ENCODE measurements at regions not wholly inside any gene's neighbourhood (a gene's known extent, or its start where the extent isn't known, plus 50 kb on each side); places are given as distances from the start of the nearest gene placed in this dataset.
"Not testable (repeated sequence)": the region's sequence is repeated elsewhere in the genome, so short reads cannot be mapped to it uniquely, and the experiment has no call there.

DNA sequence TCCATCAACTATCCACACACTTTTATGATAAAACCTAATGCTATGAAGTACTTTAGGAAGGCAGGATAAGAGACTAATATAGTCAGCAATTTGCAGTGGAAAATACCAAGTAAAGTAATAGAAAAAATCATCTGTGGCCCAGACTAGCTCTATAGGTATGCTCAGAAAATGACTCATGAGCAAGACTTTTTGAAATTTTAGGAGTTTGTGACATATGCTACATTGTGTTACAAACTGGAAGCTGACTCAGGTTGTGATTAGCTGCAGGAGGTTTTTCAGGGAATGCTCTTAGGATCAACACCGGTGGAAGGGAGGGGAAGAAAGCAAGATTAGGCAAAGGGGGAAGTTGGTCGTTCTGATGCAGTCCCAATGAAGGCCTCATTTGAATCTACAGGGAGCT lies 56.1 kb downstream of the FEZF1 start:
- no peak for DNase-seq

DNA sequence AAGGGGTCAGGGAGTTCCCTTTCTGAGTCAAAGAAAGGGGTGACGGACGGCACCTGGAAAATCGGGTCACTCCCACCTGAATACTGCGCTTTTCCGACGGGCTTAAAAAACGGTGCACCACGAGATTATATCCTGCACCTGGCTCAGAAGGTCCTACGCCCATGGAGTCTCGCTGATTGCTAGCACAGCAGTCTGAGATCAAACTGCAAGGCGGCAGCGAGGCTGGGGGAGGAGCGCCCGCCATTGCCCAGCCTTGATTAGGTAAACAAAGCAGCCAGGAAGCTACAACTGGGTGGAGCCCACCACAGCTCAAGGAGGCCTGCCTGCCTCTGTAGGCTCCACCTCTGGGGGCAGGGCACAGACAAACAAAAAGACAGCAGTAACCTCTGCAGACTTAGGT lies 65.8 kb downstream of the FEZF1 start:
- not testable (repeated sequence) for DNase-seq

DNA sequence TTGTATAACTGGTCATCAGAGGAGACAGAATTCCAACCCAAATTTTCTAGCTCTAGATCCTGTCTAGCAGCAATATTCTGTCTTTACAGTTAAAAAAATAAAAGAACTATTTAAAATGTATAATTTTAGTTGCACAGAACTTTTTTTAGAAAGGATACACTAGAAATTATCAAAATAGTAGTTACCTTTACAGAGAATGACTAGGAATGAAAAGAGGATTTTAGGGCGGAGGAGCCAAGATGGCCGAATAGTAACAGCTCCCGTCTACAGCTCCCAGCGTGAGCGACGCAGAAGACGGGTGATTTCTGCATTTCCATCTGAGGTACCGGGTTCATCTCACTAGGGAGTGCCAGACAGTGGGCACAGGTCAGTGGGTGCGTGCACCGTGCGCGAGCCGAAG lies 66.3 kb downstream of the FEZF1 start:
- DNase-seq: peak; percentile 7

DNA sequence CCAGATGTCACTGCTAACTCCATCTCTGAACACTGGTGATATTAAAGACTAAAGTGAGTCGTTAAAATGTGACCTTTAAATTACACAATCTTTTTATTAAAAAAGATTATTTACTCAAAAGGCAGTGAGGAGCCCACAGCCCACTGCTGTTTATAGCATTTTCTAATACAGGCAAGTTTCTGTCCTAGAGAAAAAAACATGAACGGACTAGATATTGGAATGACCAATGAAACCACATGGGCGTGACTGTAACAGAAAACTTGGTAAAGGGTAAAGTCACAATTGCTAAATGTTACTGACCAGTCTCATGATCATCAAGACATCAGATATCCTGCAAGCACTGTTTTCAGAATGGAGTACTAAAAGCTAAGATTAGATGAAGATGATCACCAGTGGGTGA lies 78.7 kb downstream of the FEZF1 start:
- DNase-seq: no peak

DNA sequence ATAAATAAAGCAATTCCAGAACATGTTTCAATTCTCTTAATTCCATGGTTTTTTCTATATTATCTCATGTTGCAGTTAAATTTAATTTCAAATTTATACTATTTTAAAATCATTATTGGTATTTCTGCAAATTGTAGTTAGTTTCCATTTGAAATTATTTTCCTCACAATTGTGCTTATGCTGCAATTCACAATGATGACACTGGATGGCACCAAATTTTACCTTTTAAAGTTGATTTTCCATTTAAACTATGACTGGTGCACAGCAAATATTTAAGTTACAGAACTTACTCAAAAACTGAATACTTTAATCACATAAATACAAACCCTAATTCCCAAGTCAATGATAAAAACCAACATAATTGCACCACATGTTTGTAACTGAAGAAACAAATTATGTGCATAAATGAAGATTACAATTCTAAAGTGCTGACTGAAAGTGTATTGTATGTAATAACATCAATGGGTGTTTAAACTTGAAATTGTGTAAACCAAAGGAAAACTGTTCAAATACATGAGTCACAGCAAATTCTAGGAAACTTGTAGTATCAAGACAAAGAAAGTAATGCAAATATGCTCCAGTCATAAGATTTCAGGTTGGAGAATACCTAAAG lies 75.3 kb upstream of the AASS start:
- DNase-seq: no peak

DNA sequence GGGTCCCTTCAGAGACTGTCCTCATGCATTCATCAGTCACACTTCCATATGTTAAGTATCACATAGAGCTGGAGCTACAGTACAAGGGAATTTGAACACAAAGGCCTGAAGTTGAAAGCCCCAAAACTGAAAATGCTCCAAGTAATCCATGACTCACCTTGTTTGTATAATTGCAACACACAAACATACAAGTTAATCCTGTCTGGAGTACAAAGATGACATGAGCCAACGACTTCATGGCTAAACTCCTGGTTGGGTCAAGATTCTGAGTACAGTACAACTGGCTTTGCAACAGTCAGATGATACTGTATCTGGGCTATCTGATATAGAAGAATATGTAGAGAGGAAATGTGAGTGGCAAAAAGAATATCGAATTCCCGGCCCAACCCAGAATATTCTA lies 73.1 kb upstream of the AASS start:
- DNase-seq: no peak

DNA sequence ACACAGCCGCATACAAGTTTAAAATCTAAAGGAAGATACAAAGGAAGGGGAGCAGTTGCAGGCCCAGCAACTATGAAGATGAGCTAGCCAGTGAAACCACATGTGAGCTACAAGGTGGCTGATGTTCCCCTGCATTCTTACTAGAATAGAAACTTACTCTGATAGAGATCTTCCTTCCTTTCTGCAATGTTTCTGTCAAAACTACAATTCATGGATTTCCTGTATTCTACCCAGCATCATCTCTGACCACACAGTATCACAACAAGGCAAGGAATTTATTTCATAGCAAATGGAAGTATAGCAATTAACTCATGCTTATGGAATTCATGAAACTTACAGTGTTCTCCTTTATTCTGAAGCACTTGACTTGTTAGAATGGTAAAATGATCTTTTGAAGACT lies 68.7 kb upstream of the AASS start:
- DNase-seq: no peak

DNA sequence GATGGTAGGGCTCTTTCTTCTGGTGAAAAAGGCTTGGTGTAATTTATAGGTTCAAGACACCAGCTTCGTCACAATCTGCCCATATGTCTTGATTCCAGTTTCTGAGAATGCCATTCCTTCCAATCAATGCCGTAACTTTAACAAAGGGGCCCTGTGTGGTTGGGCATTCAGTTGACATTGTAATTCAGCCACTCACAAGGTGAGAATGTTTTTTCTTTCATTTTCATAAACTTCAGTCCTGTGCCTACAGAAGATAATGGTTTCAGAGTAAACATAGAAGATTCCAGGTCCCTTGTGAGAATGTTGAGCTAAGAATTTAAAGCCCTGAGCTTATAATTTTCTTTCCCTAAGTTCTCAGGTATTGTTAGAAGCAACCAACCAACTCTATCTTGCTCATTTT lies 67.3 kb upstream of the AASS start:
- no peak for DNase-seq

DNA sequence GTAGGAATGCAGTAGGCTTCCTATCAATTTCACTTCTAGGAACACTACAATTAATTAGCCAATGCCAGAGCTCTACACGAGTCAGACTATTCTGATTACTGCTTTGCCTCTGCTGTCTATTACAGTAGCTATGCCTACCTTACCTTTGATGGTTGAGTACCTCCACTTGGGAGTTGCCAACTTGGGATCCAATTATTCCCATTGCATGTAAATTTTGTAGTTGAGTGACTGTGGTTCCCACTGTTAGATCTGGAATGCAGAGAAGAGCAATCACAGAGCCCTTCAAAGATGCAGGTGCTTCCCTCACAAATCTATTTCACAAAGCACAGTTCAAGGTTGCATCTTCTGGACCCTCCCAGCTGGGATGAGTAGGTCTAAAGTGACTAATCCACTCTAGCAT lies 62.9 kb upstream of the AASS start:
- DNase-seq: no peak

DNA sequence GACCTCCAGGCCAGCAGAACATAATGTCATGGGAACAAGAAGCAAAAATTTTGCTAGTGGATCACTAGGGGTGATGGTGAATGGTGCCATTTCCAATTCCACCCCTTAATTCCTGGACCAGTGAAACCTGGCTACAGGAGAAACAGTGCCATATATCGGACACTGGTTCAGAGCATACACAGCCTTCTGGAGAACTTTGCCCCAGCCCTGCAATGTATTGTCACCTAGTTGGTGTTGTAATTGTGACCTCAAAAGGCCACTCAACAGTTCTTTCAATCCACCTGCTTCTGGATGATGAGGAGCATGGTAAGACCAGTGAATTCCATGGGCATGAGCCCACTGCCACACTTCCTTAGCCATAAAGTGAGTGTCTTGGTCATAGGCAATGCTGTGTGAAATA lies 59.8 kb upstream of the AASS start:
- DNase-seq: no peak

DNA sequence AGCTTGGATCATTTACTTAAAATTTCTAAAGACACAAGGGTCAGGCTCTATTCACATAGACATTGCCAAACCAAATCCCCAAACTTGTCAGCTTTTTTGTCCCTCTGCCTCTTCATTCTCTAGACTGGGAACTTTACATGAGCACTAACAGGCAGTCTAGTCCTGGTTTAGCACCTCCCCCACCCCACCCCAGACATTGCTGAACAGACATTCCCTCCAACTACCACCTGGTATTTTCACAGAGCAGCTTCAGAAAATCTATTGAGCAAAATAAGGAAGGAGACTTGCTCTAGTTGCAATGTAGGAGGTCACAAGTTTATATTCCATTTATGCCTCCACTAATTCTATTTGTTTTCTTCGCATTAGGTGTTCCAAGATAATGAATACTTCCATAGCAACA lies 56.8 kb upstream of the AASS start:
- no peak for DNase-seq

DNA sequence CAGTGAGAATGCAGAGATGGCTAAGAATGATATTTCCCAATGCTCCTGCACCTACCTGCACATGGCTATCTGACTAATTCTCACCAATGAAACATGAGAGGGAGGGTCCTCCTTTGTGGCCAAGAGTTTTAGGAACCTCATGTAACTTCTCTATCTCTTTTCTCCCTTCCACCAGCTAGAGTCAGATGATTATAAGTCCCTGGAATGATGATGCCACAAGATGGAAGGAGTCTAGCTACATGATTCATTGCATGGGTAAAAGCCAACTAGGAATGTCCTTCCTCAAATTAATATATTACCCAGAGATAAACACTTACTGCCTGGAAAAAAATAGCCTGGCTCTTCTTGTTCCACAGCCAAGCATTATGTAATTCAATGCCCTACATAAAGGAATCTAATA lies 55.1 kb upstream of the AASS start:
- DNase-seq: no peak

DNA sequence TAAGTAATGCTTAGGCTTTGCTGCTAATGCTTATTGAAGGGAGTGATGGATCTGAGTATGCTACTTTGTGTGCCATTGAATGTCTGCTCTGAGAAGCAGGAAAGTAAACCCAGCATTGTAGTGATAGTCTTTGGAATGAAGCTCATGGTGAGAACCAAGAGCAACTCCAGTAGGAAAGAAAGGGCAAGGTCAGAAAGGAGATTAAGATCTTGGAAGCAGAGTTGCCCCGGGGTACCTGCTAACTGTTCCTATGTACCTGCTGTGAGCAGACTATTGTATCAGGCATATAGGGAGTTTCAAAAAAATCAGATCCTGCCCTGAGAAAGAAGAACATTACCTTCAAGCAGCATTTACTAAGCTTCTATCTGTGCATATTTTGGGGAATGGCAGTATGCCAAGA lies 54.5 kb upstream of the AASS start:
- DNase-seq: no peak

Measured in NCI-H2029 treated with DMSO at 0.1 percent for 48 hours (cell line).